Suprapubic skin (tissue), 3 donors: ENCODE measurements at regions not wholly inside any gene's neighbourhood (a gene's known extent, or its start where the extent isn't known, plus 50 kb on each side); places are given as distances from the start of the nearest gene placed in this dataset.

Experiments
- POLR2AphosphoS5 ChIP-seq, 3 donors: sonication (generic); formaldehyde crosslinking; IDR thresholded peaks; one replicate each; pipeline ENCODE4 v1.6.1; 2017; ENCODE audit warnings: antibody characterized with exemption in 3 of 3
- TF ChIP-seq, protein P1 (sequence below), 2 donors: fragments of 200-600 bp in 1 of 2; fragments of 450-650 bp in 1 of 2; sonication (generic) in 1 of 2; IDR thresholded peaks; one replicate each; pipeline ENCODE4 v1.5.1; 2016 to 2019; ENCODE audit warnings: antibody characterized with exemption in 2 of 2, mild to moderate bottlenecking in 1 of 2, moderate library complexity in 1 of 2

DNA sequence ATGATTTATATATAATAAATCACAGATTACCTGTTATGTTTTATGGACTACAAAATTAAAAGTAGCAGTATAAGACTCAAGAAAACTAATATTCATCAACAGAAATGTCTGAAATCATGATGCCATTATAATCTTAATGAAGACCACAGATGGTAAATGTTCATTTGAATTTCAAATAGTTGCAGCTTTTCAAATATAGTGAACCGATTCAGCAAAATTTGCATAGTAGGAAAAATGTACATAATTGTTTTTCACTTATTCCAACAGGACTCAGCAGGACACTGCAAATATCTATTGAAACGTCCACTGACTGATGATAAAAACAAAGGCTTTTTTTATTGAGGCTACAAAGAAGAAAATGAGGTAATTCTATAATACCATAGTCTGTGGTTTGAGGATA lies 51.2 kb upstream of the LSM8 start:
- no peak for TF ChIP-seq POLR2AphosphoS5 (IDR thresholded peaks at IDR 0.05)
- TF ChIP-seq, protein P1, sequence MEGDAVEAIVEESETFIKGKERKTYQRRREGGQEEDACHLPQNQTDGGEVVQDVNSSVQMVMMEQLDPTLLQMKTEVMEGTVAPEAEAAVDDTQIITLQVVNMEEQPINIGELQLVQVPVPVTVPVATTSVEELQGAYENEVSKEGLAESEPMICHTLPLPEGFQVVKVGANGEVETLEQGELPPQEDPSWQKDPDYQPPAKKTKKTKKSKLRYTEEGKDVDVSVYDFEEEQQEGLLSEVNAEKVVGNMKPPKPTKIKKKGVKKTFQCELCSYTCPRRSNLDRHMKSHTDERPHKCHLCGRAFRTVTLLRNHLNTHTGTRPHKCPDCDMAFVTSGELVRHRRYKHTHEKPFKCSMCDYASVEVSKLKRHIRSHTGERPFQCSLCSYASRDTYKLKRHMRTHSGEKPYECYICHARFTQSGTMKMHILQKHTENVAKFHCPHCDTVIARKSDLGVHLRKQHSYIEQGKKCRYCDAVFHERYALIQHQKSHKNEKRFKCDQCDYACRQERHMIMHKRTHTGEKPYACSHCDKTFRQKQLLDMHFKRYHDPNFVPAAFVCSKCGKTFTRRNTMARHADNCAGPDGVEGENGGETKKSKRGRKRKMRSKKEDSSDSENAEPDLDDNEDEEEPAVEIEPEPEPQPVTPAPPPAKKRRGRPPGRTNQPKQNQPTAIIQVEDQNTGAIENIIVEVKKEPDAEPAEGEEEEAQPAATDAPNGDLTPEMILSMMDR (IDR thresholded peaks at IDR 0.05) = no peak
